GM12873 (cell line): ENCODE measurements at regions not wholly inside any gene's neighbourhood (a gene's known extent, or its start where the extent isn't known, plus 50 kb on each side); places are given as distances from the start of the nearest gene placed in this dataset.

Experiments used
- TF ChIP-seq, protein P1 (sequence below): IDR thresholded peaks from 2 replicates; pipeline ENCODE4 v1.5.1; 2012; ENCODE audit warnings: low read depth, mild to moderate bottlenecking, moderate library complexity, low read length, control low read depth; ENCODE audit not compliant: insufficient read depth; ENCODE audit errors: missing control alignments

DNA sequence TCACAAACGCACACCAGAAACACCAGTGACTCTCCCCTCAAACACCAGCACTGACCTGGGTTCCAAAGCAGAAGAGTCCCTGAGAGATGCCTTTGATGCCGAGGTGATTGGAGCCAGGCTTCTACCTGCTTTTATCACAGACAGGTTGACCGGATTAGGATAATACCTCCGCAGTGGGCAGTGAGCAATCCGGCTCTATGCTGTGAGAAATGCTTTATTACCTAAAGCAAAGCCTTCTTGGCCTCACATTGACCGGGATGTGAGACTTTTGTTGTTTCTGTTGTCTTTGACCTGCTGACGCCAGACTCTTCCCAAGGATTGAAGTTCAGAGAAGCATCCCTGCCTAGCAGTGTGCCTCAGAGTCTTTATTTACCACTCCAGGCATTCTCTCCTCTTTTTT lies 320.3 kb upstream of the CLINT1 start:
- TF ChIP-seq, protein P1, sequence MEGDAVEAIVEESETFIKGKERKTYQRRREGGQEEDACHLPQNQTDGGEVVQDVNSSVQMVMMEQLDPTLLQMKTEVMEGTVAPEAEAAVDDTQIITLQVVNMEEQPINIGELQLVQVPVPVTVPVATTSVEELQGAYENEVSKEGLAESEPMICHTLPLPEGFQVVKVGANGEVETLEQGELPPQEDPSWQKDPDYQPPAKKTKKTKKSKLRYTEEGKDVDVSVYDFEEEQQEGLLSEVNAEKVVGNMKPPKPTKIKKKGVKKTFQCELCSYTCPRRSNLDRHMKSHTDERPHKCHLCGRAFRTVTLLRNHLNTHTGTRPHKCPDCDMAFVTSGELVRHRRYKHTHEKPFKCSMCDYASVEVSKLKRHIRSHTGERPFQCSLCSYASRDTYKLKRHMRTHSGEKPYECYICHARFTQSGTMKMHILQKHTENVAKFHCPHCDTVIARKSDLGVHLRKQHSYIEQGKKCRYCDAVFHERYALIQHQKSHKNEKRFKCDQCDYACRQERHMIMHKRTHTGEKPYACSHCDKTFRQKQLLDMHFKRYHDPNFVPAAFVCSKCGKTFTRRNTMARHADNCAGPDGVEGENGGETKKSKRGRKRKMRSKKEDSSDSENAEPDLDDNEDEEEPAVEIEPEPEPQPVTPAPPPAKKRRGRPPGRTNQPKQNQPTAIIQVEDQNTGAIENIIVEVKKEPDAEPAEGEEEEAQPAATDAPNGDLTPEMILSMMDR: no peak

DNA sequence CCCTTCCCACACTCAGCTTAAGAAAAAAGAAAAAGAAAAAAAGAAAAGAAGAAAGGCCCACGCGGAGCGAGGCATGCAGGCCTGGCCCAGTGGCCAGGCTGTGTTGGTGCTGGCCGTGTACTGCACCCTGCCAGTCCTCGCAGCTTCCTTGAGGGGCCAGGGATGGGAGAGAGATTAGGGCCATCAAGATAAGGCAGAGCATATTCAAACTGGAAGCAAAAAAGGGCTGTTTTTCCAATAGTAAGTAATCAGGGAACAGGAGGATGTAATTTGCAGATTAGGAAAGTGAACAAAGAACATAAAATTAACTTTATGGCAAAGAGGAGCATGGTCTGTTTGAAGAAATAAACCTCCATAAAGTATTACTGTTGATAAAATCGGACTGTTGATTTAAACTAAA lies 319.6 kb upstream of the CLINT1 start:
- TF ChIP-seq, protein P1: no peak

DNA sequence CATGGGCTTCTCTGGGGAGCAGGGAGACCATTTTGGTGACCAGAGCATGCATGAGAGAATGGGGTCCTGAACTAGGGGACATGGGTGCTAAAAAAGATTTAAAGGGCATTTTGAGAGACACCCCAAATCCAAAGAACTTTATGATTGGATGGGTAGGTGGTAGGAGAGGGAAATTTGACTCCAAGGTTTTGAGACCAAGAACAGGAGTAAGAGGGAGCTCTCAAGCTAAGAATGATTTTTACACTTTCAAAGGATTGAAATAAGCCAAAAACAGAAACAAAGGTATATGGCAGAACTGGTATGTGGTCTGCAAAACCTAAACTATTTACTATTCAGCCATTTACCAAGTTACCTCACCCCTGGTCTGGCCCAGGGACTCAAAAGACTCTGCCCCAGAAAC lies 318.2 kb upstream of the CLINT1 start:
- TF ChIP-seq, protein P1: no peak

DNA sequence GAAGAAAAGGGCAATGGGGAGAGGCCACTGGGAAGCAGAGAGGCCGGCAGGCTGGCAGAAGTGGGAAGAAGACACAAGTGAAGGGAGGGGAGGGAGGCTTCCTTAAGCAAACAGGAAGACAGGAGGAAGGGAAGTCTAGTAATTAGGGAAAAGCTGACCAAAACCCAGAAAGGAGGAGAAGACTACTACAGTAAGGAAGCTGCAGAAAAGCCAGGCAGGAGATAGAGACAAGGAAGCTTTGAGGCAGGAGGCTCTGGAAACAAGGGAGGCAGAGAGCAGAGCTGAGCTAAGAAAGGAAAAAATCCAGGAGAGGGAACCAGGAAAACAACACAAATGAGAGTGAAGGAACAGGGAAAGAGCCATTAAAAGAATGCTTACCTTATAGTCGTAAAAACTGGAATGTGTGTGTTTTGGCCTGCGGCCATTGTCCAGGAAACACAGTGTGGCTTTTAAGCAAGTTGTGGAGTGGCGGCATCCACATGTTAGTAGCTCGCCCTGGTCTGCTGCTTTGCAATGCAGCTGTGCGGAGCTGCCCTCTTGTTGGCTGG lies 317.1 kb upstream of the CLINT1 start:
- TF ChIP-seq, protein P1: no peak

DNA sequence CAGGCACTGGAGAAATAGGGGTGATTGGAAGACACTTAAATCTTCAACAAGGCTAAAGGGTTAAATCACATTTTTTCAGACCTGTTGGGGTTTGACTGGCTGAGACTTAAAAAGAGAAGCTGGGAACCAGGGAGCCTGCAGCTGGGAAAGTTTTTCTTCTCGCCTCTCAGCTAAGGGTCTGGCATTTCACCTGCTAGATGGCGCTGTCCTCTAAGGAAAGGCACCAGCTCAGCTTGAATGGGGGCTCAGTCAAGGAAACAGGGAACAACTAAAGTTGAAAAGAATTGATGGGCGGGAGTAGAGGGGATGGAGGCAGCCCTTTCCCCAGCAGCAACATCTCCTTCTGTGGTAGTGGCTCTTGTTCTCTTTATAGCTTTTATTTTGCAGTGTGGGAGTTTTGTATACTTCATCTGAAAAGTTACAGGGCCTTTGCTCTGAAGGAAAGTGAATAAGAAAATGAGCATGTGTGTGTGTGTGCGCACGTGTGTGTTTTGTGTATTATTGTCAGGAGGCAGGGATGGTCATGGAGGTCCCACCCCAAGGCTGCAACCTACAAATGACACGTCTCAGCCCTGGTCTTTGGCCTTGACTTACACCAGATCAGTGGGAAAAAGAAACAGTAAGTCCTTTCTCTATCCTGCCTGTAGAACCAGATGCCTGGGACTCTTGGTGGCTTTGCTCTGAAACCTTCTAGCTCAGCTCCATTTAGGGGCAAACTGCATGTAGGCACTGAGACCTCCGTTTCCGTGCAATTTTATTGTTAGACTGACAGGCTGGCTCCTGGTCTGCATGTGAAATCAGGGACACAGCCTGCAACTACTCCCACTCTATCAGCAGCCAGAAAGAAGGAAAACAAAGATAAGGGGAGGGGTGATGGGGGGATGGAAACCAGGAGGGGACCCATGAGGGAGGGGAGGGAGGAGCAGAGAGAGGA lies 316.2 kb upstream of the CLINT1 start:
- TF ChIP-seq, protein P1: peak; percentile 82

DNA sequence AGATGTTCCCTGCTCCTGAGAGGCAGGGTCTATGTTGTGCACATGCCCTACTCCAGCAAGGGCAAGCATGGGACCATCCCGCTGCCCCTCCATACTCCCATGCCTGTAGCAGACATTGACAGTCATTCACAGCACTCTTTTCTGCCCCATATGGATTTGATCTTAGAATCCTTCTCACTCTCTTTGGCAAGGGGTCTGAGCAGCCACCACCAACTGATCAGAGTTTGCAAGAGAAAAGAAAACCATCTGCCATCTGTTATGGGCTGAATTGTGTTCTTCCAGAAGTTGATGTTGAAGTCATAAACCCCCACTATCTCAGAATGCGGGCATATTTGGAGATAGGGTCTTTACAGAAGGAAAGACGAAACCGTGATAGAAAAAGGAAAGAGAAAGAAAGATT lies 315.1 kb upstream of the CLINT1 start:
- TF ChIP-seq, protein P1: no peak

DNA sequence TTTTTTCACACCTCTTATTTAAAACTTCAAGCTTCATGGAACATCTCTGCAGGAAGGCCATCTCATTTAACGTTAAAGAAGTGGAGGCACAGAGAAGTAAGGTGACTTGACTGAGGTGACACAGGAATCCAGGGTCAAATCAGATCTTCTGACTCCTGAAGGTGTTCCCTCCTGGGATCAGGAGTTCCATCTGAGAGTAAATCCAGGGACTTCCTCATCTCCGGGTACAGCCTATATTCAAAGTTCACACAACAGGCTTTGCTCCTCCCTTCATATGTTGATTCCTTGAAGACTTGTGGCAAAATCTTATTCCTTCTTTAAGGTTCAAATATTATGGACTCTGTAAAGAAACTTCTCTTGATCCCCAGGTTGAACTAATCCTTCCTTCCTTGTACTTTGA lies 313.1 kb upstream of the CLINT1 start:
- TF ChIP-seq, protein P1: no peak
